Stimulated activated CD8-positive, alpha-beta memory T cell treated with anti-CD3 and anti-CD28 coated beads, Interleukin-15, amount 100 ng/mL, for 24 hours (primary cell): ENCODE measurements at regions not wholly inside any gene's neighbourhood (a gene's known extent, or its start where the extent isn't known, plus 50 kb on each side); places are given as distances from the start of the nearest gene placed in this dataset.

ENCODE experiments used
- DNase-seq: peaks from one replicate; pipeline ENCODE4 v3.0.0-alpha.2; 2020; ENCODE audit warnings: low read depth

DNA sequence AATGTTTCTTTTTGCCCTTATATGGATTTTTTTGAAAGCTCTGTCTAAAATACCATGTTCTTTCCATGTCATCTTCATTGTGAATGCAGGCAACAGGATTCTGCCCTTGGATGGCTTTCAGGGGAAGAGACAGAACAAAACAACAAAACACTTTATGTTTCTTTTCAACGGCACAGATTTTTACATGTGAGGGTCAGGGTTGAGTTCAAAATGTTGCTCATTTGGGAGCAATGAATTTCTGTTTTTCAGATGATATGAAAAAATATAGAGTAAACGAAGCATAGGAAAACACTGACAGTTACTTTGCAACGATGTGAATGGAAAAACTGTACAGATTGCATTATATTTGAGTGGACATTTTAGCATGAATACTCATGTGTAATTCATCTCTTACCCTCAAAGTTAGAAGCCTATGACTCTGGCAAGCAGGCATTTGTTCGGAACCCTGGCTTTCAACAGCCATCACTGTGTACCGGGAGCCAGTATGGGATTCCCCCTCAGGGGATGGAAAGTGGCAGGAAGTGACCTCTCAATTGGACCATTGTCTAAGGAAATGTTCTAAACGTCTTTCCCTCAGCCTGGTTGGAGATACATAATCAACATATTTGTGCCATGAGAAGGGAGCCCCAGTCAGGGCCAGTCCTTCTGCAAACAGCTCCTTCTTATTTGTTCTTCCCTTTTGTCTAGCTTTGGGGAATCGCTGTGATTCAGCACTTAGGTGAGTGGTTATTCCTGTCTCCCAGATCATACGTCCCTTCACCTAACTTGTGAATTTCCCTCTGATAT lies 153.9 kb upstream of the MEF2C start:
- no peak for DNase-seq

DNA sequence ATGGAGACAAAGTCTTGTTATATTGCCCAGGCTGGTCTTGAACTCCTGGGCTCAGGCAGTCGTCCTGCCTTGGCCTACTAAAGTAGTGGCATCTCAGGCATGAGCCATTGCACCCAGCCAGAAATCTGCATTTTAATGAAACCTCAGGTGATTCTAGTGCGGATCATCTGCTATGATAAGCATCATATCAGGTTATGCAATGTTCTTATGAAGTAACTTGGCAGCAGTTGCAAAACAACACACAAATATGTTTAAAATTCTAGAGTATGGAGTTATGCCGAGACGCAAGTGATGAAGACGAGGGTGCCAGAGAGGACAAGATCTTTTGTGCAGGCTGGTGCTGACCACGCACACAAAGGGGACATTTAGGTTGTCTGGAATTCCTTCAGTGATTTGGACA lies 153.2 kb upstream of the MEF2C start:
- no peak for DNase-seq

DNA sequence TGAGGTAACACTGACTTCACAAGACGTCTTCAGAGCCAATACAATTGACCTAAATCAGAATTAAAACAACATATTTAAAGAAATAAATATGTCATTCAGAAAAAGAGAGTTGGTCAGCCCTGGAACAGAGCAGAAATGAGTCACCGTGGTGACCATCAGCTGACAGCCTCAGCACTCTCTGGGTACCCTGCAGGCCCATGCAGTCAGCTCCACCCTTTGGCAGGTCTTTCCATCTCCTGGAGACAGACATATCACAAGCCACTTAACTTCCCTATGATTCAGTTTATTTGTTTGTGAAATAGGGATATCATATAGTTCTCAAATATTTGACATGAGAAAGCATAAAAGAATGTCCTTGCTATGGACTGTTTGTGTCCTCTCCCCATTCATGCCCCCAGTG lies 151.6 kb upstream of the MEF2C start:
- DNase-seq, result no peak

DNA sequence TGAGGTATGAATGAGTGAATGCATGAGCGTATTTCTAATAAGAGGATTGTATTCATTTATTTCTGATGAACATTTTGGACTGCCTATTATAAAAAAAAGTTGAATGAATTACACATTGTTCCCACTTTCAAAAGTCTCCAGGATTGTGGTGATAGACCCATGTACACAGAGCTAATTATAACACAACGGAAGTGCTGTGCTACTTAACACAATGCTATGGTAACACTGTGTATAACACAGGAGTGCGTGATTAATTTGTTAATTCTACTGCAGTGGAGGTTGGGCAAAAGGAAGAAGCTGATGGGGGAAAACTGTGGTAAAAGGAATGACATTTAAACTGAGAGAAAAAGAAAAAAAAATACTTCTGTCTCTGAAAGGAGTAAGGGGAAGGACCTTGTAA lies 147.8 kb upstream of the MEF2C start:
- no peak for DNase-seq

DNA sequence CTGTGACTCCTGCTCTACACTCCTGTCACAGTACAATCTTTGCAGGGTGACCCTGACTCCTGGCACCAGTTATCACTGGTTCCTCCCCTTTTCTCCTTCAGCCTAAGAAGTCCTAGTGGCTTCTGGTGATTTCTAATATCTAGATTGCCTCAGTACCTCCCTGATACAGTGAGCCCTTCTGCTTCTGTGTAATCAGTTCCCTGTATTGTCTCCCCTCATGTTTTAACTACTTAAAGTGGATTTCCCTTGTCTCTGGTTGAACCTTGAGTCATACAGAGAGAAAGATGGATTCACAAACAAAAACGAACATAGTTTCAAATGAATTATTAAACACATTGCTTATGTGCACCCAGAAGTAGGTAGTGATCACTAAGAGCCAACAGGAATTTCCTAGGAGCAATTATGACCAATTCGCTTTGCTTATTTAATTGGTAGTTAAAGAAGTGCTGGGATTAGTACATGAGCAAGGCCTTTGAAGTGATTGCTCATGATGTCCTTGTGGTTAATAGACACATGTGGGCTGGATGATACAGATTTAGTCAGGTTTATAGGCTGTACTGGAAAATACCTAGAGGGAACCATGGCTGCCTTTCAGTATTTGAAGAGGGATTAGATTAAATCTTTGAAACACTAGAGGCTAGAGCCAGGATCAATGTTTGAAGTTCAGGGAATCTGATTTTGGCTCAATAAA lies 145.8 kb upstream of the MEF2C start:
- no peak for DNase-seq

DNA sequence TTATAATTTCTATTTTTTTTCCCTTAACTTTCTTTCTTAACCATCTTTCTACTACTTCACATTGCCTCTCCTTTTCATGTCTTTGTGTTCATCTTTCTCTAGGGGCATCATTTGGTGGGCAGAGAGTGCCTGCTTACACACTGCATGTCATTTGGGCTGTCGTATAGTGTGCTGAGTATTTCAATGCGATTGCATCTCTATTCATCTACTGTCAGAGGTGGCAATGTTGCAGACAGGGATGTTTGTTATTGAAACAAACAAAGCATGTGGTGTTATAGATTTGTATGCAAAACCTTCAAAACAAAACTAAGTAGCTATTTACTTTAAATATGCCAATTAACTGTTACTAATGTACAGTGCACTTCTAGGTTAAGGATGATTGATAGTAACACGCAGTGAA lies 141.1 kb upstream of the MEF2C start:
- no peak for DNase-seq

DNA sequence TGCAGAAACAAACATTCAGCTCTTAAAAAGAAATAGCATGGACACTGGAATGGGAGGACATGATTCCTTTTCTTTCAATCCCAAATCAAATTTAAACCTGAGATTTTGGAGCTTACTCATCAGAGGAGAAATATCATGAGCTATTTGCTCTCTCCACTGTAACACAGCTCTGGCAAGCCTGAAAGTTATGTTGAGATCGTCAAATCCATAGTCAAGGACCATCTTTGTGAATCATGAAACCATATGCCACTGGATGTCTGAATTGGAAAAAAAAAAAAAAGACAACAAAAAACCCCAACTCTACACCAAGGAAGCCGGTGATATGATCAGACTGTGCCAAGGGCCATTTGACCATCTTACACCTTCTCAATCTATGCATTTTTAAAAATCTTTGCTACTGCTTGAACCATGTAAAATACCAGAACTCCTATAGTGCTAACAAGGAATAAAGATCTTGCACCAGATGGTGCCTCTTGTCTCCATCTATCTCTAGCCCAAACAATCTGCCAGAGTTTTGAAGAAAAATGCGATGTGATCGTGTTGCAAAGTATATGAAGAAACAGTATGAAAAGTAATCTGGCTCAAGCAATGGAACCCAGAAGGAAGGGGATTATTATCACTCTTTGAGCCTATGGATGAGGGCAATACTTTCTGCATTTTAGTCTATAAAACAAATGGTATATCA lies 138.1 kb upstream of the MEF2C start:
- DNase-seq, result no peak

DNA sequence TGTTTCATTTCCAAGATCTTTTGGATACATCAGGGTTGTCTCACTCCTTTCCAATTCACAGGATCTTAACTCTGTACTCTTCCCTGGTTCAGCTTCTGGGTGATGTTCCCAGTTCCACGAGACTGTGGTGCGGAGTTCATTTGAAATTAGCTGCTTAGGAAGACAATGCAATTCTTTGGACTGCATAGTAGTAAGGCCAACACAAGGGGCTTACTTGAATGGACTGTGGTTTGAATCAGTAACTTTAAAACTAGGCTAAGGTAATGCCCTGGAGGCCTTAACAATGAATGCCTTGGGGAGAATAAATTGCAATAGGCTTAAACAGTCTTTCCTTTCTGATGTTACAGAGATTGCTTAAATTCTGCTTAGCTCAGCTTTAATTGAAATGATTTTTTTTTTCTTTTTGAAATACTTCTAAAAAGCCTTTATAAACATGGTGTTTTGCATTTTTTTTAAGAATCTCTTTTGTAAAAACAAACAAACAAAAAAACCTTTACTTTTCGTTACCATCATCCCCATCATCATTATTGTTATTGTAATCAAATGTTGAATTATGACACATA lies 133.8 kb upstream of the MEF2C start:
- no peak for DNase-seq

DNA sequence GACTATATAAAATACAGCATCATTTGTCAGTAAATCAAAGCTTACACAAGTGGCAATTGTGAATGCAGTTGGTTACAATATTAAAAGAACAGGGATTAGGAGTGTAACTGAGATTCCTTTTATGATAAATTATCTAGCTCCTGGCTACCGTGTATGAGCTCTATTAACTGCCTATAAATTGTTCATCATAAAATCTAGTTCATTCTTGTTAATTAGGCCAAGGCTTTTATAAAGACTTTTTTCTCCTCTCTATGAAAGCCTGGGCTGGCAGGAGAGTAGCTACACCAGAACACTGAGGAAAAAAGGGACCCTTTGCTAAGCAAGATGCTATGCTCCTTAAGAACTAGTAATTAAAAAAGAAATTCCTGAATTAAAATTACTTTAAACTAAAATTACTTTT lies 132.4 kb upstream of the MEF2C start:
- no peak for DNase-seq

DNA sequence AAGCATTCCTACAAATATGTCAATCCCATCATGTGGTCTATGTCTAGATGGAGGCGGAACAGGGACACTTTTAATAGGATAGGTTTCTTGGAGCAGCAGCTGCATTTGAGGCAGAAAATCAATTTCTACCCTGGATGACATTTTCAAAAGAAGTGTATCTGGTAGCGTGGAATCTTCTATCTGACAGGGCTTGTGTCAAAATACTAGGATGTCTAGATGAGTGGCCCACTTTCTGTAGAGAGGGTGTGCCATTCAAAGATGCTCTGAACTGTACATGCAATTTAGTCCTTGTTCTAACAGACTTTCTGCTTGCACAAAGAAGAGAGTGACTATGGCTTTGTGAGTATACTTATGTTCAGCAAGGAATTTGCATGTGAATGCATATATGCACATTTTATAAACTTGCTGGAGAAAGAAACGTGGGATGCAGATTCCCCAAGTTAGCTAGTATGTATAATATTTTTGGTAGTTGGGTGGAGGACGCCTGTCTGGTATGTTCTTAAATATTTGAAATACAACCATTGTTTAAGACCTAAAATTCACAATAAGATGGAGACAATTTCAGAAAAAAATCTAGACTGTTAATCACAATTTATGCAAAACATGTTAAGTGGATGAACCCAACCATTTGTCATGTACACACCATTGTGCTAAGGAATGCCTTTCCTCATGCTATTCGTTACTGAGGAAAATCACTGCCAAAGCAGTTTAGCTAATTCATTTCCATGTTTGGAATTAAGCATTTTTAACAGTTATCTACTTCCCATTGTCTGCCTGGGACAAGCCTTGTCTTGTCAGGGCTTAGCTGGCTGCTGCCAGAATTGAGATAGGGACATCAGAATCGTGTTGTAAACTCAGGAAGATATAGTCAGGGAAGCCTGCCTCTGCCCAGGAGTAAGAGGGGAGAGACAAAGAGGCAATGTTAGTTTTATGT lies 129.1 kb upstream of the MEF2C start:
- no peak for DNase-seq

DNA sequence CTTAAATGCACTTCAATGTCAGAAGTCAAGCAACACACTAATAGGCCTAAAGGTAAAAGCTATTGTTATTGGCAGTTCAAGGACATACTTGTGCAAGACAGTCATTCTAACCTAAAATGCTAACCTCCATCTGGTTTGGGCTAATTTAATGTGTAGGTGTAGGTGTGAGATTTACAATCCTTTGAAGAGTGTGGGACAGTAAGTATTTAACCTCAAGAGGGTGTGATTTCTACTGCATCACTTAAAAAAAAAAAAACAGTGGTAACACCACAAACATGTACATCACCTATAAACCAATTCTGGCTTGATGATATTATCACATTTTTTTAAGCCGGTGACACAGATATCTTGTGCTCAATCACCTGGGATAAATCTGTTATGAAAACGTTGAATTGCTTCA lies 127.5 kb upstream of the MEF2C start:
- DNase-seq, result no peak

DNA sequence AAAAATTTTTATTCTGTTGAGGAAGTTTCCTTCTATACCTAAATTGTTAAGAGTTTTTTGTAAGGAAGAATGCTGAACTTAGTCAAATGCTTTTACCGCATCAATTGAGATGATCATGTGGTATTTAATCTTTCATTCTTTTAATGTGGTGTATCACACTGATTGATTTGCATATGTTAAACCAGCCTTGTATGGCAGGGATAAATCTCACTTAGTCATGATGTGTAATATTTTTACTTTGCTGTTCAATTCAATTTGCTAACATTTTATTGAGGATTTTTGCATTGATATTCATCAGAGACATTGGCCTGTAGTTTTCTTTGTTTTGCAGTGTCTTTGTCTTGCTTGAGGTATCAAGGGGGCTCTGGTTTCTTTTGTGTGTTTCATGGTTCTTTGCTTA lies 125.3 kb upstream of the MEF2C start:
- no peak for DNase-seq

DNA sequence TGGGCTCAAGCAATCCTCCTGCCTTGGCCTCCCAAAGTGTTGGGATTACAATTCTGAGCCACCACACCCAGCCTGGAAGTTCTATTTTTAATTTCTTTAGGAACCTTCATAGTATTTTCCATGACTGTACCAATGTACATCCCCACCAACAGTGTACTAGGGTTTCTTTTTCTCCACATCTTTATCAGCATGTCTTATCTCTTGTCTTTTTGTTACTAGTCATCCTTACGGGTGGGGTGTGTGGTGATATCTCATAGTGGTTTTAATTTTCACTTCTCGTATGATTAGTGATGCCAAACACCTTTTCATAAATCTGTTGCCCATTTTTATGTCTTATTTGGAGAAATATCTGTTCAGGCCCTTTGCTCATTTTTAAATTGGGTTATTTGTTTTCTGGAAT lies 123.0 kb upstream of the MEF2C start:
- DNase-seq, result no peak

DNA sequence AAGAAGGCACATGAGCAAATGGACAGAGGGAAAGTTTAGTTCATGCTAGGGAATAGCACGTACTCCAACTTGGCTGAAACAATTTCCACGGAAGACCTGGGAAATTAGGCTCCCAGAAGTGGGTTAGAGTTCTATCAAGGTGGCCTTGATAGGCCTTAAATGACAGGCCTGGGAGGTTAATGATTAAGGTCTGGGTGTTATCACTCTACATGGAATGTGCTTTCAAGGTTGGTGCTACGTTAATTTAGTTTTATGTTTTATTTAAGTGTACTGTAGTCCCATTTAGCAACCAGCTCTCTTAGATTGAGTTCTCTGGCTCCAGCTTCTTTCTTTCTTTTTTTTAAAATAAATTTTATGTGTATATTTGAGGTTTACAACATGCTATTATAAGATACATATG lies 121.4 kb upstream of the MEF2C start:
- no peak for DNase-seq

DNA sequence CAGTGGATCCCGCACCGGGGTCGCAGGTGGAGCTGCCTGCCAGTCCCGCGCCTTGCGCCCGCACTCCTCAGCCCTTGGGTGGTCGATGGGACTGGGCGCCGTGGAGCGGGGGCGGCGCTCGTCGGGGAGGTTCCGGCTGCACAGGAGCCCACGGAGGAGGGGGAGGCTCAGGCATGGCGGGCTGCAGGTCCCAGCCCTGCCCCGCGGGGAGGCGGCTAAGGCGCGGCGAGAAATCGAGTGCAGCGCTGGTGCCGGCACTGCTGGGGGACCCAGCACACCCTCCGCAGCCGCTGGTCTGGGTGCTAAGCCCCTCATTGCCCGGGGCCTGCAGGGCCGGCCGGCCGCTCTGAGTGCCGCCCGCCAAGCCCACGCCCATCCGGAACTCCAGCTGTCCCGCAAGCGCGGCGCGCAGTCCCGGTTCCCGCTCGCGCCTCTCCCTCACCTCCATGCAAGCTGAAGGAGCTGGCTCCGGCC lies 120.6 kb upstream of the MEF2C start:
- DNase-seq, result no peak

DNA sequence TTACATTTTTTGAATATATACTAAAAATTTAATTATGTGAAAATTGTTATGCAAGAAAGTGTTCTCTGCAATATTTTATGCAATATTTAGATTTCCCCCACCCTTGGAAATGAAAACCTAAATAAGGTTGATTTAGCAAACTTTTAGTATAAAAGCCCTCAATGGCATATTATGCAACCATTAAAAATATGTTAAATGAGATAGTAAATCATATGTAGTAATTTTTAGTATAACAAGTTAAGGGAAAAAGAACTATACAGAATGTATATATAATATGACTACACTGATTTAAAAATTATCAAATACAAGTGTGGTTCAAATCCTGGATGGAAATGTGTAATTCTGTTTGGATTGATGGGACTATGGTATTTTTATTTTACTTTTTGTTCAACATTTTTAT lies 116.9 kb upstream of the MEF2C start:
- no peak for DNase-seq

DNA sequence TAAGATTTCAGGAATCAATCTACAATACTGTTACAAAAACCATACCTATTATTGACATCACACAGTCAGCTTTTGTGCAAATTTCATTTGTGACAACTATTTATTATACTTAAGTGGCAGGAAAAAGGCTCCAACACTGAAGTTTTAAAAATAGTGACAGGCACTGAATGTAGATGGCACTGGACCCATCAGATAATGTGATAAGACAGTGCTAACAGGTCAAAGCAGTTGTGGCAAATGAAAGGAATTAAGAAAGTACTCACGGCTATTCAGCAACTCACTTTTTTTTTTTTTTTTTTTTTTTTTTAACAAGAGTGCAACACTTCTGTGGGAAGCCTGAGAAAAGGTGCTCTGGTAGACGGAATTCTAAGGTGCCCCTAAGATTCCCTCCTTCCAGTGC lies 115.0 kb upstream of the MEF2C start:
- no peak for DNase-seq

DNA sequence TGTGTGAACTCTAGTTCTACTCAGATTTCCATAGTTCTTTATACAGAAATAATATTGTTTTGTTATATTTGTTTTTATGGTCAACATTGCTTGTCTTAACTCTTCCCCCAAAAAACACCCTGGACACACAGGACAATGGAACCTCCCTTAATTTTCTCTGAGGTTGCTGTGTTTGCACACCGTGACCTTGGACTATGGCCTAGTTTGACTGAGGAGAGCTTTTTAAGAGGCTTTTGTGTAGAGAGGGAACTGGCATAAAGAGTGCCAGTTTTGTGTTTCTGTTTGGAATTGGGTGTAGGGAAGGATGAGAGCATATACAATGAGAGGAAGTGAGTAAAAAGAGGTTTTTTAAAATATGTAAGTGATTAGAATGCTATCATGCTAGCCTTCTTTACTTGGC lies 101.1 kb upstream of the MEF2C start:
- no peak for DNase-seq

DNA sequence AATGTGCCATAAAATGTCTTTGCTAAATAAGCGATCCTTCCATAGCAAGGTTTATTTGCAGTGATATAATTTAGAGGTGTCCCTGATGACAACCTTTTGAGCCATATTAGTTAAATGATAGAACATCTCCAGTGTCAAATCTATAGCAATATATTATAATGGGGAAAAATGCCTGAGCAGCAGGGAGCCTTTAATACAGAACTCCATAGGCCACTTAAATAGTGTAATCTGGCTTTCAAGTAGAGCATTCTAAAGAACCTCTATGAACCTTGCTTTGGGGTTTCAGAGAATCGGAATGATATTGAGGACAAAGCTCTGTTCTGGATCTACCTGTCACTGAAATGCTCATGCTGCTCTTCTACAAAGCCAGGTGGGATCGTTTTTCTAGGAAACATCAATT lies 96.7 kb upstream of the MEF2C start:
- DNase-seq, result no peak

DNA sequence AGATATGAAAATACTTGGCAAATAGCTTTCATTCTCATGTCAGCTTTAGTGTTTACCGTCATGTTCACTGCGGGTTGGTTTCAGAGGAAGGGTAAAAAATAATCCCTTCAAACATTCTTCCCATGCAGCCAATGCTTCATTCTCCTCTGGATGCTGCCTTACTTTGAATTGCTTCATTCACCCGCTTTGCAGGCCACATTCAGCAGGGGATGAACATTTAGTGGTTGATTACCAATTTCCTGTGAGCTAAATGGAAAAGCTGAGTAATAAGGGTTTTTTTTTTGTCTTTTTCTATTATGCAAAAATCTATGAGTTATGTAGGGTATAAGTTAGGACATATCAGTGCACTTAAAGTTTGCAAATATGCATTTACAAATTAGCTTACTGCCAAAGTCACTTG lies 96.3 kb upstream of the MEF2C start:
- no peak for DNase-seq

DNA sequence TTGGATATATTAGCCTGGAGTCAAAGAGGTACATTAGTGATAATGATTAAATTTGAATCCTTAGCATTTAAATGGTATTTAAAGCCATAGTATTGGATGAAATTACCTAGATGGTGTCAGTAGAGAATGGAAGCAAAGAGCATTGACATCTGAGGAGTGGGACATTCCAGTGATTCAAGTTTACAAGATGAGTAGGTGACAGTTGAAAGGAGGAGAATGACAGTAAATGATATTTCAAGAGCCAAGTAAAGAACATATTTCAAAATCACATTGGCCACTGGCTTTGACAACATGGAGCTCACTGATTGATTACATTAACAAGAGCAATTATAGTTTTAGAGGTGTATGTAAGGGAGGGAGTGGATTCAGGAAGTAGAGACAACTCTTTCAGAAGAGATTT lies 93.9 kb upstream of the MEF2C start:
- DNase-seq, result no peak
